ENCODE measurements at regions not wholly inside any gene's neighbourhood (a gene's known extent, or its start where the extent isn't known, plus 50 kb on each side); places are given as distances from the start of the nearest gene placed in this dataset.

DNA sequence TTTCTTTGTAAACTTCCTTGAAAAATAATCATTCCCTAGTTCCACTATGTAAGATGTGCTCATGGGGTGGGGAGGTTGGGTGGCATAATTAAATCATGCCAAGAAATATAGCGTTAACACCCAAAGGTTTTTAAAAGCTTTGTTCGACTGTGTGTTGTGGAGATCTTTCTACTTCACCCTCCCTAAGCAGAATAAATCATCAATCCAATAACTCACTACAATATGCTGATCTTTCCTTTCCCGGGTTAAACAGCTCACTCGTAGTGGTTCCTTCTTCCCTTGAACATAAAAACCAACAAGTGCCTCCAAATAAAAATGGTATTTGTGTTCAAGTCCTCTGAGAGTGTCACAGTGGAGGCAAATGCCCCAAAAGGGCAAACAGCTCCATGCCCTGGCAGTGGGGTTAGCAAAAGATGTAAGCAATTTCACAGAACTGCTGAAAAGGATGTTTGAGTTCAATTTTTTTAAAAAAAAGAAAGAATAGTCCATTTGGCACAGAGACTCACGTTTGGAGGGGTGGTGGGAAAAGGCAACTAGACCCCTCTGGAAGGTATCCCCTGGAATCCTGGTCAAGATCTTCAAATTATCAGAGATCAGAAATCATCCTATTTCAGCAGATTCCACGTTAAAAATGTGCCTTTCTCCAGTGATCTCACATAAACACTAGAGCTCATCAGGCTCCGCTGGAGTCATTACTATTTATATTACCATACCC lies 99.1 kb downstream of the TFAP2A start:
- no peak for TF ChIP-seq RAD21 (IDR thresholded peaks at IDR 0.05; ENCODE audit: low read depth)
- no peak for TF ChIP-seq FOXM1 (IDR thresholded peaks at IDR 0.05; ENCODE audit: borderline replicate concordance, low read depth)
- no peak for TF ChIP-seq TAF1 (IDR thresholded peaks at IDR 0.05; ENCODE audit: low read depth)
- no peak for TF ChIP-seq YY1 (IDR thresholded peaks at IDR 0.05; ENCODE audit: low read depth)
- no peak for TF ChIP-seq CEBPB (IDR thresholded peaks at IDR 0.05)

Measured in Ishikawa (cell line).